Prostate gland (tissue), 2 donors: ENCODE measurements at regions not wholly inside any gene's neighbourhood (a gene's known extent, or its start where the extent isn't known, plus 50 kb on each side); places are given as distances from the start of the nearest gene placed in this dataset.

ENCODE experiments used
- CTCF ChIP-seq, 4 experiments: fragments of 200-600 bp in 2 of 4; fragments of 450-650 bp in 2 of 4; sonication (generic) in 2 of 4; IDR thresholded peaks; 1 replicate in 3 of 4; 2 replicates in 1 of 4; pipeline ENCODE4 v1.5.1; 2016 to 2019; ENCODE audit warnings: antibody characterized with exemption in 4 of 4, mild to moderate bottlenecking in 2 of 4, moderate library complexity in 2 of 4
- POLR2A ChIP-seq: fragments of 450-650 bp; IDR thresholded peaks from one replicate; pipeline ENCODE4 v1.6.1; 2016; ENCODE audit warnings: antibody characterized with exemption, mild to moderate bottlenecking

DNA sequence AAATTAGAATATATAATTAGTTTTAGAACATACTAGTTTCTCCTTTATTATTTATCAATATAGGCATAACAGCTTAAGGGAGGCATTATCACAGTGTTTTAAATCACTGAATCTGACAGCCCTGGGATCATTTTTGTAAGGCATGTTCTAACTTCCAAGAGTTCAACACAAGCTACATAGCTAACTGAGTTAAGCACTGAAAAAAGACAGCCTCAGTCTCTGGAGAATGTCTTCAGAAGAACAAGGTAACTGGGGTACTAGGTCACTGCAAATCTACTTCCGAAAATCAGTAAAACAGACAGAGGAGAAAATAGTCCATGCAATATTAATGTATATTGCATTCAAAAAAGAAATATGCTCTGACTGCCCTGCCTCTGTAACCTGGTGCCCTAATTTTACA, 502.1 kb downstream of the RFC3 start:
- no peak for TF ChIP-seq POLR2A
- TF ChIP-seq CTCF (IDR thresholded peaks at IDR 0.05), result no peak
